IPS DF 4.7 (cell line): ENCODE measurements at regions not wholly inside any gene's neighbourhood (a gene's known extent, or its start where the extent isn't known, plus 50 kb on each side); places are given as distances from the start of the nearest gene placed in this dataset.
A peak's percentile ranks its signal among the peaks of the same experiment; 100 is the strongest.

ENCODE experiments used
- DNase-seq: peaks from one replicate; pipeline ENCODE4 v3.0.0-alpha.2; 2013; ENCODE audit warnings: low spot score; ENCODE audit errors: extremely low read depth

GRCh38 chr3:39000008-39000450, 51.7 kb downstream of the SCN11A start:
- DNase-seq, result peak; percentile 62

GRCh38 chr3:38998086-38998485, 53.7 kb downstream of the SCN11A start:
- DNase-seq, result no peak

GRCh38 chr3:38996193-38996592, 55.6 kb downstream of the SCN11A start:
- no peak for DNase-seq

- DNase-seq, result no peak
These were observed 57.5 kb downstream of the SCN11A start for GRCh38 chr3:38994251-38994650.

- no peak for DNase-seq
These were observed 59.5 kb downstream of the SCN11A start for GRCh38 chr3:38992117-38992760.

GRCh38 chr3:38990621-38991020, 61.1 kb downstream of the SCN11A start:
- no peak for DNase-seq

GRCh38 chr3:38989917-38990510, 61.7 kb downstream of the SCN11A start:
- no peak for DNase-seq

- DNase-seq, result no peak
These were observed 62.8 kb downstream of the SCN11A start for GRCh38 chr3:38988955-38989354.

- DNase-seq, result no peak
These were observed 64.3 kb downstream of the SCN11A start for GRCh38 chr3:38987456-38987855.

GRCh38 chr3:38986901-38987300, 64.8 kb downstream of the SCN11A start:
- DNase-seq, result no peak

GRCh38 chr3:38985981-38986380, 65.8 kb downstream of the SCN11A start:
- no peak for DNase-seq

GRCh38 chr3:38985581-38985980, 66.2 kb downstream of the SCN11A start:
- DNase-seq, result no peak

GRCh38 chr3:38984731-38985130, 67.0 kb downstream of the SCN11A start:
- no peak for DNase-seq

GRCh38 chr3:38984110-38984509, 67.6 kb downstream of the SCN11A start:
- DNase-seq, result no peak

- DNase-seq, result no peak
These were observed 70.8 kb downstream of the SCN11A start for GRCh38 chr3:38980938-38981337.

- DNase-seq, result no peak
These were observed 73.0 kb downstream of the SCN11A start for GRCh38 chr3:38978729-38979128.

GRCh38 chr3:38970851-38971638, 80.7 kb downstream of the SCN11A start:
- DNase-seq, result no peak

- no peak for DNase-seq
These were observed 82.2 kb downstream of the SCN11A start for GRCh38 chr3:38969317-38970235.

- no peak for DNase-seq
These were observed 82.9 kb downstream of the SCN11A start for GRCh38 chr3:38968891-38969290.

GRCh38 chr3:38968403-38968802, 83.3 kb downstream of the SCN11A start:
- no peak for DNase-seq

GRCh38 chr3:38967693-38967989, 84.1 kb downstream of the SCN11A start:
- no peak for DNase-seq
